Posterior cingulate gyrus (tissue), 11 donors: ENCODE measurements at regions not wholly inside any gene's neighbourhood (a gene's known extent, or its start where the extent isn't known, plus 50 kb on each side); places are given as distances from the start of the nearest gene placed in this dataset.

Experiments used
- DNase-seq, 10 donors: peaks; one replicate each; pipeline versions ENCODE4 v3.0.0 to v3.0.0-alpha.2; 2020 to 2021; ENCODE audit warnings: mixed read lengths in 3 of 10
- intact Hi-C: fragments of 100-400 bp; cut with DNase I; formaldehyde crosslinking; loops from one replicate; pipeline ENCODE4 v1.15.1; 2023

DNA sequence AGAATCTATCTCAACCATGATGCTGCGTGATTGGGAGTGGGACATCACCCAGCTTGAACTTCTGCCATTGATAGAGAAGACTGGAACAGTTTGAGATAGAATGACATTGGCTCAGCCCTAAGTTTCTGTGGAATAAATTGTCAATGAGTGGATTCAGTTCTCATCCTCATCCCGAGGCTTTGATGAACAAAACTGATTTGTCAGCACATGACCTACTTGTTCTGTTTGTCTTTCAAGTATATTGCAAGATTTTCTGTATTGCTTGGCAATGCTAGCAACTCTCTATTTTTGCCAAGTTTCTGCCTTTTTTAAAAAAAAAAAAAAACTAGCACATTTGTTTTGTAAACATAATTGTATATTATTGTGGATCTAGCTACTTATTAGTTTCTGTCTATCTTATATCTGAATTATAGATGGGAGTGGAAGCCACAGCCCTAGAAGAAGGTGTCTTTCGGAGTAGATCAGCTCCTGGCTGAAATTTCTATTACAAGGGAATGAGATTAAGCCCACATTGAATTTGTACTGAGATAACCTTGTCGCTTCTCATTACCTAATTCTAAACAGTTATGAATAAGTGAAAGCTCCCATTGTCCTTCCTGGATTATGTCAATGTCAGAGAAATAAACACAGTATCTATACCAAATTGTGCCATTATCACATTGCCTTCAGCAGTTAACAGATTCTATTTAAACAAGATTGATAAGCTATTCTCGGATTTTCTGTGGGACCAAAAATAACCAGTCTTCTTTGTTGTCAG, 166.1 kb downstream of the TNFSF13B start:
- intact Hi-C loops: no loop called here
- DNase-seq: no peak

DNA sequence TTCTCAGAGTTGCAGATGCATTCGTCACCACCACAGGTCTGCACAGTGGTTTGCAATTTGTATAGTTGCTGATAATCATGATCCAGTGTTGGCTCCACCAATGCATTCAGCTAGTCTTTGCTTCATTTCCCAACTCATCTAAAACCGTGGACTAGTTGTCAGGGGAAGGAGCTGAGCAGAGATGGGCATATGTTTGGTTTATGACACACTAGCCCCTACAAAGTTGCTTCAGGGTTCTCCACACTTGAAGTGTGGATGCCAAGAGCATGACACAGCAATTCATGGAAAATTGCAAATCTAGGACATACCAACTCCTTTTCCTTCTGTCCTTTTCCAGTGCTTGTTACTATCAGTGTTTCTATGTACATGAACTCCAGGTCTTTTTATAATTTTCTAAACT, 168.0 kb downstream of the TNFSF13B start:
- intact Hi-C loops: no loop called here

DNA sequence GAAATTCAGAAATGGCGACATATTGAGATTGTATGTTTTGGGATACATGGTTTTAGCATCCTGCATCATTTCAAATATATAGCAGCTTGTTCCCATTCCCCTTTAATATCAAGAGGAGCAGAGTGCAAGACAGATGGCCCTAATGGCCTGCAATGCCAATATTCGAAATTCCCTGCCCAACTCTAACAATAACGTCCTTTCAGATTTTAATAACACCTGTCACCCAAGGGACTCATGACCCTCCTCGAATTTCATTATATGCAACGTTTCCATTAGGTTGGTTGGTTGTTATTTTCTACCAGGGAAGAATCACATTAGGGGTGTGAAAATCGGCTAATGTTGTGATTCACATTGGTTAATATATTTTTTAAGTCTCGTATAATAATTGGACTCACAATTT, 170.0 kb downstream of the TNFSF13B start:
- intact Hi-C loops: no loop called here
- no peak for DNase-seq

More for the DNA sequence above, 168.0 kb downstream of the TNFSF13B start:
- no peak for DNase-seq

DNA sequence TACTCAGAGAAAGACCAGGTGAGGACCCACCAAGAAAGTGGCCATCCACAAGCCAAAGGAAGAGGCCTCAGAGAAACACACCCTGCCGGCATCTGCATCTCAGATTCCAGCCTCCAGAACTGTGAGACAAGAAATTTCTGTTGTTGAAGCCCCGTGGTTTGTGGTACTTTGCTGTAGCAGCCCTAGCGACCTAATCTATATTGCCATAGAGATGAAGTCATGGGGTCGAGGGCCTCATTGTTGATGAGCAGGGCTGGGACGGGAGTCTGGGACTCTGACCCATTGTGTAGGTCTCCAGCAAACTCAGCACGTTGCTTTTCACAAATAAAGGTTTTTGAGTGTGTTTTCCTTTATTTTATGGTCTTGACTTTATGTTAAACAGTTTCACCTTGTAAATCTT, 174.9 kb downstream of the TNFSF13B start:
- peak in 1 of 10 donors; percentile 52 for DNase-seq
- intact Hi-C loops: no loop called here

DNA sequence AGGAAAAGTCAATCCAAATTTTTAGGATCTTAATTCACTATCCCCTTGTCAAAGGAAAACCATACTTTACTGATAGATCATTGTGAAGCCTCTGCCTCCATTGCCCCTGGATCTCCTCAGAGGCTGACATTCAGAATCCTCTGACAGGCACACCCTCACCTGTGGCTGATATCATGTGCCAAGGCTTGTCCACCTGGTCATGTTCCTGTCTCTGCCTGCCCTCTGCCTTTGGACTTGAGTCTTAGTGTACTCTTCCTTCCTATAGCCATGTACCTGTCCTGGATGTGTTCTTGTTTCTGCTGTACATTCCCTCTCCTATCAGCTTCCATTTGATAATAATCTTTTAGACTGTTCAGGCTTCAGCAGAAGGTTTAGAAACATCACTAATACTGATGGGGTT, 179.4 kb downstream of the TNFSF13B start:
- intact Hi-C loops: no loop called here
- no peak for DNase-seq

DNA sequence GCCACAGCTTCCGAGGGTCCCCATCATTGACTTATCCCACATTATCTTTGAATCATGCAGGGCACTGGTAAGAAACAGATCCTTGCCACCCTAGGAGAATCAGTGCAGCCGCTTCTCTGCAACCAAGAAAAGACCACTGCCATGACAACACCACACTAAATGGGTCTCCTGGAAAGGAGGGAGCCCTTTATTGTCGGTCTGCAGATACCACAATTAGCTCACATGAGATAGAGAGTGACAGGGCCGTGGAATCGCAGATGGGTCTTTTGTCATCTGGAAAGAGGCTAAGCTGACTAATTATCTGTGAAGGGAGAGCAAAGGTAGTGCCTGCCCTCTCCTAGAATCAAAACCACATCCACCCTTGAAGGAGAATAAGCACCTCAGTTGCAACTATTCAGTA, 178.3 kb upstream of the MYO16 start:
- intact Hi-C loops: no loop called here
- DNase-seq: no peak

DNA sequence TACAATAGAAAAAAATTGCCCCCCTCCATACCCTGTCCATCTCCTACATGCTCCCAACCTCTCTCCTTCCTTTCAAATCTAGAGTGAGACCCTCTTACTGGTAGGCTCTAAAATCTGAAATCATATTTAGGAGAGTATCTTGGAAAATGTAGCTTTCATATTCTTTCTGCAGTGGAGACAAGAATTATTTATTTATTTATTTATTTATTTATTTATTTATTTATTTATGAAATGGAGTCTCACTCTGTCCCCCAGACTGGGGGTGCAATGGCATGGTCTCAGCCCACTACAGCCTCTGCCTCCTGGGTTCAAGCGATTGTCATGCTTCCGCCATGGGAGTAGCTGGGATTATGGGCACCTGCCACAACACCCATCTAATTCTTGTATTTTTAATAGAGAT, 174.1 kb upstream of the MYO16 start:
- no peak for DNase-seq
- intact Hi-C loops: no loop called here

DNA sequence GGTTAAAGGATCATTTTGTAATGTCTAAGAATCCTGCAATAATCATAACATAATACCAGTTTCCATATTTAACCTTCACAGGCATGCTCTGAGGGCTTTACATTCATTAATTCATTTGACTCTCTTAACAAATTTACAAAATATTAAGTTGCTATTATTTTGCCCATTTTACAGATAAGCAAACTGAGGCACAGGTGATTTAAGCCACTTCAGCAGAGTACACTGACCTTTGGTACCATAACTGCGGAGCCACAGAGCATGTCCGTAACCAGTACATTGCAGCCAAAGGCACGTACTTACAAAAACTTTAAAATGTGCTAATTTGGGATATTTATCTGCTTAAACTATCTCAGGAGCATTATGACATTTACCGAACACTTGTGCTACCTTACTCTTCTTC, 169.4 kb upstream of the MYO16 start:
- intact Hi-C loops: no loop called here

DNA sequence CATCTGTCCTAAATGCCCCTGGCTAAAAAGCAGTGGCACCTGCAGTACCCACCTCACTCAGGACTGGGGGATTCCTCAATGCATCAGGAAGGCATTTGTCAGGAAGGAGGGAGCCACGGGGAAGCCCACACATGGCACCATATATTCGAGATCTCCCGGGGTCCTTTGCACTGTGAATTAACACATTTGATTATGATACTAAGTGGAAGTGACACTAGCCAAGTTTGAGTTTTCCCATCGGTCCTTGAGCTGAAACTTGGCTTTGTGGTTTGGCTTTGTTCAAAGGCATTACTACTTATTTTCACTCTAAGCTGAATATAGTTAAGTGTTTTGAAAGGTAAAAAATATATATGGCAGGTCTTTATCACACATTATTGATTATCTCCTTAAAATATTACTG, 168.7 kb upstream of the MYO16 start:
- DNase-seq: no peak
- intact Hi-C loops: no loop called here

More for the DNA sequence above, 169.4 kb upstream of the MYO16 start:
- no peak for DNase-seq

DNA sequence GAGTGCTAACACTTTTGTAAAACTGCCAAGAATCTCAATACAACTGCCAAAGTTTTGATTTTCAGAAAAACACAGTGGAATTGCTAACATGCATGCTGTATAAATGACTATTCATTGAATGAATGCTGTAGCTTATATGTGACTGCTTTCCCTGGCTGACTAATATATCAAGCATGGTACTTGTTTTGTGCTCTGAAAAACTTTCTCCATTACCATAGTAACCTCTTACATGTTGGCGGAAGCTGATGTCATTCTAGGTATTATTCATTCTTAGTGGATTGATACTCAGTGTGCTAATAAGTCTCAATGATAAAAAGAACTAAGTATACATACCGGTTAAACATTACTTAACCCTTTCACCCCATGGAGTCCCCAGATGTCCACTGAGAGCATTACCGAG, 166.1 kb upstream of the MYO16 start:
- intact Hi-C loops: no loop called here
- DNase-seq: no peak

DNA sequence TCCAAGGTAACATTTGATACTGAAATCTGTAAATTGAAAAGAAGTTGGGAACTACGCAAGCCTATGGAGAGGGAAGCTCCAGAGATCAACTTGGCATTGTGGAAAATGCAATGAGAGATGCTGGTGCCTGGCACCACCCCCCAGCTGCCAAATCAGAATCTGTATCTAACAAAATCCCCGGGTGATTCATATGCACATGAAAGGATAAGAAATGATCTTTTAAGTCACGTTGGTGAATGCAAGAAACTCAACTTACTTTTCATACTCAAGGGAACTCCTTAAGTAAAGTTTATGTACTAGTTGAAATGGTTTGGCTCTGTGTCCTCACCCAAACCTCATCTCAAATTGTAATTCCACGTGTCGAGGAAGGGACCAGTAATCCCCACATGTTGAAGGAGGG, 158.5 kb upstream of the MYO16 start:
- intact Hi-C loops: no loop called here
- no peak for DNase-seq

DNA sequence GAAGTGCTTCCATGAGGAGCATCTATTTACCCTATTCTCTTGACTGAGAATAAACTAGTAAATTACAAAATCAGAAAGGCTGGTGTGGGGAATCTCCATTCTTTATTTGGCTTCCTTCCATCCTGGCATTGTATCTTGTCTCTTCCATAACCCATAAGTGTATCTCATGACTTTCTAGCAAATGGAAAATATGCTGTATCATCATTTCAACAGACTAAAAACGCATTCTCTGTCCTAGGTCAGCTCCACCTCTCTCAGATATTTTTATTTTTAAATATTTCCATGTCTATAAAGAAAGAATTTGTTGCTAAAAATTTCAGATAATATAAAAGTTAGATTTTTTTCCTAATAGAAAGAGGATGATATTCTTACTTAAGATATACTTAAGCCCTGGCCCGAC, 154.2 kb upstream of the MYO16 start:
- DNase-seq: no peak

DNA sequence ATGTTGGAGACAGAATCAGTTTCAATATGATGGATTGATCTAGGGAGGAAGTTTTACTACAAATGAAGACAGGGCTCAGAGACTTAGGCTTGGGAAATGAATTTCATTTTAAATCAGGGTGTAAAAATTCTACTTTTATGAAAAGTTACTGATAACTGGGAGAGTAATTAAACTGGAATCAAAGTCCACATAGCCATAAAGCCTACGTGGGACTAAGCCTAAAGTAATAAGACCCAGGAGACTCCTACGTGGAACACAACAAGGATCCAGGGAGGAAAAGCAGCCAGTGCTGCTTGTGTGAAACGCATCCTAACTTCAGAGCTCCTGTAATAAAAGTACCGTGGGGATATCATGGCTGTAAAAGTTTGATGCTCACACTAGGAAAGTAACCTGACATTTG, 152.0 kb upstream of the MYO16 start:
- no peak for DNase-seq
- intact Hi-C loops: no loop called here

More for the DNA sequence above, 154.2 kb upstream of the MYO16 start:
- intact Hi-C loops: no loop called here

DNA sequence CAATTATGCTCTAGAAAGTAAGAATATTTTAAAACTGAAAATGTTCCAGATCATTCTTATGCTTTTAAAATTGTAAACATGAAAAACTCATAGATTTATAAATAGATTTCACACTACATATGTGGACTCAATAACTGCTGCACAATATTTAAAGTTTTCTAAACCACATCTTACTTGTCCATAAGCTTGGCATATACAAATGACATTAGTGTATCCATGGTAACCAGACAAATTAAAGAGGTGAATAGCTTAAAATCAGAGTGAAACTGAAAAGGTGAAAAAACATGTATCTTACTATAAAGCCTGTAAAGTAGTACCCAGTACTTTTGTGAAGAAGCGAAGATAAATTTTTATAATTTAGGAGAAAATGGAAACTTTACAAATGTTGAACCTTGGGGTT, 151.2 kb upstream of the MYO16 start:
- no peak for DNase-seq
- intact Hi-C loops: no loop called here

DNA sequence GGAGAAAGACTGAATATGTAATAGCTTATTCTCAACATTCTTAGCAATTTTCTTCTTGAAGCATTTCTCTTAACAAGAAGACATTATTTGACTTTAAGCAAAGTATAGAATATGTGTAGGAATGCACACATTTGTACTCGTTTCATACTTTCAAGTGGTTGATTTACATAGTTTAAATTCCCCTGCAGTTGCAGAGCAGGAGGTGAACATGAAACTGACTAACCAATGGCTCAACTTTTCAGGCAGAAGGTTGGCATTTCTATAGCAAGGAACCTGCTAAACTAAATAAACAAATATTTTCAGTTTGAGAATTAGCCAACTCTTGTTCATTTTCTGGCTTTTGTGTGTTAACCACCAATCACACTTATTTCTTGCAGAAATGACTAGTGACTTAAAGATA, 145.4 kb upstream of the MYO16 start:
- intact Hi-C loops: no loop called here

DNA sequence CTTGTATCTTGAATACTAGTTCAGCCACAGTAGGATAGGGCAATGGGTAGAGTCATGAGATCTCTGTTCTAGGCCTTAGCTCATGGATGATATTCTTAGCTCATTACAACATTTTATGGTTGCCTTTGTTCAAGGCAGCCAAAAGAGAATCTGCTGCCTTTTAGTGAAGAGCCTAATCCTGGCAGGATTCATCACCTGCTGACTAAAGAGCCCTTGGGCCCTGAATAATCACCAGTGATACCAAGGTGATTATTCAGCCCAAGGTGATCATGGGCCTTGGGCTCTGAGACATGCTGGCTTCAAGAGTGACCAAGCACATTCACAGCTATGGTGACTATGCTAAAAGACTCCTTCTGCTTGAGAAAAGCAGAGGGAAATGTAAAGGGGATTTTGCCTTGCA, 143.3 kb upstream of the MYO16 start:
- intact Hi-C loops: no loop called here
- DNase-seq: no peak

More for the DNA sequence above, 145.4 kb upstream of the MYO16 start:
- DNase-seq: no peak

DNA sequence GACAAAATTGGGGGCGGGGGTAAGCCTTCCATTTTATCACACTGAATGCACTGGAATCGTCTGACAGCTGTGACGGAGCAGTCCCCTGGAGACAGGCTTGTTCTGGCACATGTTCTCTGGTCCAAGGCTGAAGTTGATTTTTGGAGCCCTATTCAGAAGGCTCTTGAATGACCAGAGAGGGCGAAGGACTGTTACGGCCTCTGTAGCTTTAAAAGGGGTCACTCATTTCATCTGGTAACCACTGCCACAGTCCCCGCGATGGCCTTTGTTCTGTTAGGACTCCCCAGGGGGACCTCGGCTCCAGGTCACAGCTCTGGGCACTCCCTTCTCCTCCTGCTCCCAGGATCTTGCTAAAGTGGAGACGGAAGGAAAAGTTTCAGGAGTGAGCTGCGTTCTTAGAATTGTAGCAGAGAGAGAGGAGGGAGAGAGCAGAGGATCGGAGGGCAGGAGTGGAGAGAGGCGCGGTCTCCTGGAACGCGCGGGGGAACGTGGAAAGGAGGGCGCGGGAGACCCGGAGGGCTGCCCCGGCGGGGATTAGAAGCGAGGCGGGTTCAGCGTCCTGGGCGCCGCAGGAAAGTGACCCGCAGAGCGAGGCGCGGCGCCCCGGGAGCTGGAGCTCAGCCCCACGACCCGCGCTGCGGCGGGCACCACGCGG, 134.3 kb upstream of the MYO16 start:
- intact Hi-C loops: no loop called here
- peak in 1 of 10 donors; percentile 31 for DNase-seq

DNA sequence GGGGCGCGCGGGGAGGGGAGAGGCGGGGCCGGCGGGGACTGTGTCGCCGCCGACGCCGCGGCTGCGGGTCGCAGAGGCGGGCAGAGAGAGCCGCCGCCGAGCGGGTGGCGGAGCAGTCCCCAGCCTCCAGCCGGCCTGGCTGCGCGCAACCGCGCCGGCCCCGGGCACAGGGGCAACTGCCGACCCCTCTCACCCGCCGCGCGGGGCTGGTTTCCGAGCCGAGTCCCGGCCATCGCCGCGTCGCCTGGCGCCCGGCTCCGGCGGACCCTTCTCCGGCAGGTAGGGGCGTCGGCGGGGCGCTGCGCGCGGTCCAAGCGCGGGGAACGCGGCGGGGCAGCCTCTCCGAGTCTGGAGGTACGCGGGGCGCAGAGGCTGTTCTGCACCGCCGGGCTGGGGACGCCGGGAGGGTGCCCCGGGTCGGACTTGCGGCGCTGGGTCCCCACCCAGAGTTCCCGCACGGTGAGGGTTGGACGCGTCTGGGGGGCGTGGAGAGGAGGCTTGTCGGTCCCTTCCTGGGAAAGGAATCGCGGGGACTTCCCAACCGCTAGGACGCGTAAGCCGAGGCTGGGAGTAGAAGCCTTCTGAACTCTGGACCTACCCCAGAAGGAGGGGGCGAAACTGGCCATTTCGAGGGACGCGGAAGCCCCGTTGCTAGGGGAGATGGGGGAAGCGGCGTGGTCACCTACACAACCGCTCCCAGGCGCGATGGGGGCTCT, 133.6 kb upstream of the MYO16 start:
- DNase-seq: peak in 2 of 10 donors; percentile 73 to 84
- intact Hi-C loops: no loop called here

DNA sequence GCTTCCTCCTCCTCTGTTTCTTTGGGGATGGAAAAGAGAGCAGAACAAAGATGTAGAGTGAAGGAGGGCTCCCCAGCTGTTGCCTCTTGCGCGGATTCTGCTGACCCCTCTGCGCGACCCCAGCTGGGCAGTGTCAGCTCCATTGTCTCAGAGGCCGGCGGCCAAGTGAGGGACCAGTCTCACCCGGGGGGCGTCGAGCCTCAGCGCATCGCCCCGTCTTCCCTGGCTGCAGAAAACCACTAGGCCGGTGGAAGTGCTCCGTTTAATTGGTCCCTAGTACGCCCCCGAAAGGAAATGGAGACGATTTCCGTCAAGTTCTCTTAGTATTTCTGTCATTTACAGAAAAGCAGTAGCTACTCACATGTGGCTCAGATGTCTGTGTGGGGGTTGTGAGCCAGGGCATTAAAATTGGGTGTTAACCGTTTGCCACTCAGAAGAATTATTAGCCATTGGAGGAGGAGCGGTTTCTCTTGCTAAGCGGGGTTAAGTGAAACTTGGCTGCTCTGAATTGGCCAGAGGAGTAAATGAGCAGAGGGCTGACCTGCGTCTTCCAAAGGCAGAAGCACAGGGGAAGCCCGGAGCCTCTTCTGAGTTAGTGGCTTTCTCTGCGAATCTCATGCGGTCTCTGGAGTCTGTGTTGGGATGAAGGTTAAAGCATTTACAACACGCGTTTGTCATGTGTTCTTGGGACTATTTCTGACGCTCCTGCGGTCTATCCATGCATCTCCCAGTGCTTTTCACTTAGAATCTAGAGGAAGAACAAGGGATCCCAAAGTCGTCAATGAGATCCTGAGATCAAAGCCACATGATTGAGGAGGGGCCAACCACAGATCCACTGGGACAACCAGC, 132.8 kb upstream of the MYO16 start:
- peak in 1 of 10 donors; percentile 57 for DNase-seq

DNA sequence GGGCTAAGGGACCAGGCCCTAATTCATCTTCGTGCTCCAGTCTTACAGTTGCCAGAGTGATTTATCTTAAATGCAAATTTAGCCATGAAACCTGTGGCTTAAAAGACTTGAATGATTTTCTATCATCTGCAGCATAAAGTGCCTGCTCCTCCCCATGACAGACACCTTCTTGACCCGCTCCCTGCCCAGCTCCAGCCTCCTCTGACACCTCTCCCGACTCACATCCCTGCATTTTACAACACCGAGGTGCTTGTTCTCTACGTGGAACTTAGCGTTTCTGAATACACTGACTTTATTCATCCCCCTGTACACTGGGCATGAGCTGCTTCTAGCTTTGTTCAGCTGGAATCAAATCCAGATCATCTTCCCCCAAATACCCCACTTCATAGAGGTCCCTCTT, 128.7 kb upstream of the MYO16 start:
- DNase-seq: no peak
- intact Hi-C loops: no loop called here

More for the DNA sequence above, 132.8 kb upstream of the MYO16 start:
- intact Hi-C loops: no loop called here

DNA sequence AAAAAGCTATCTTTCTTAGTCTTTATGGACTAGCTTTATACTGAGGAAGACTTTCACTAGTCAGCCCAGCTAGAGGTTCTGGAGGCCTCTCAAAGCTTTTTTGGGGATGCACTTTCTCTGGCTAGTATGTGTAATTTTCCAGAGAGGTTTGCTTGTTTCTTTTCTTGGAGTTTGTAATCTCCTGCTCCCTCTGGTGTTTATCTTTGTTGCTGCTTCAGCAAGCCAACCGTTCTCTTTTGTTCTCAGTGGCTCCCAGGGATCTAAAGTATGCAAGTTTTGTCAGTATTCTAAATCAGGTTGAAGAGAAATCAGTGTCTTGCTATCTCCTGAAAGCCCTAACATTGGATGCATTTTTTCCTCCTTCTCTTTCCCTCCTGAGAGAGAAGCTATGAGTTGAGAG, 121.1 kb upstream of the MYO16 start:
- DNase-seq: no peak
- intact Hi-C loops: no loop called here
